ENCODE measurements at regions not wholly inside any gene's neighbourhood (a gene's known extent, or its start where the extent isn't known, plus 50 kb on each side); places are given as distances from the start of the nearest gene placed in this dataset.

DNA sequence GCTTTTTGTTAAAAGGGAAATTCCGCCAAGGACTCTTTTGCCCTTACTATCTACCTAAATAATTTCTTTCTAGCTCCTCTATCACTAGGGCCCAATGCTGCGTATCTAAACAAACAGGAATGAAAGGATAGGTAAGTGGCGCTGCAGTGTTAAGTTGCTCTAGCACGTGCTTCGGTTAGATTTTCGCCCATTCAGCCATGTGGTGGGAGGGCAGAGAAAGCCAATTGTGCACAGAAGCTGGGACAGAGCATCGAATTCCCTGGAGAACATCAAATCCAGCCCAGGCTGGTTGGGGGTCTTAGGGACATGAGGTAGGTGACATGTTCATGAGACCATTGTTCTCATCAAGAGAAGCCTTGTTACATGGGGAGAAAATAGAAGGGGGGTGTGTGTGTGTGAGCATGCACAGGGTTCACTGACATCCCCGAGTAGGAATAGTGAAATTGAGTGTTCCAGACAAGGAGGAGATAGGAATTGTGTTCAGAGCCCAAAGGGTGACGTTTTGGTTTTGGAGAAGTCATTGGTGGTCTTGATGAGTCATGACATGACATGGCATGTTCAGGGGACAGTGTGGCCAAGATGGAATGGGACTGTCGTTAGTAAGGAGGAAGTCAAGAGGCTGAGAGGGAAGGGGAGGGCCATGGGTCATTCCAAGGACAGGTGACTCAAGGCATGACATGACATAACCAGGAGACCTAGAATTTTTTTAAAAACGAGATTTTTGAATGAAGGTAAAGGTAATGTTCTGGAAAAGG, 107.1 kb downstream of the TLR5 start:
- Histone ChIP-seq H3K56ac (ENCODE audit: extremely low read depth, insufficient read depth, low read length) (no peak overlapping the region), H3K4me1 (ENCODE audit: control insufficient read depth, insufficient read depth, low read length) (no peaks in the 10 kb centered on the region), H4K91ac (ENCODE audit: insufficient read depth, low read depth, low read length) (no peak overlapping the region), H4K8ac (ENCODE audit: low read depth in 2 of 2, low read length in 2 of 2) (no peak overlapping the region), H2AK5ac (ENCODE audit: low read depth, low read length) (no peak overlapping the region), H3K27me3 (ENCODE audit: control insufficient read depth, insufficient read depth, low read length) (peaks cover 22% of the 10 kb centered on the region), H3K14ac (replicated peaks; ENCODE audit: low read depth, low read length) (no peak overlapping the region), H3K79me1 (ENCODE audit: low read depth in 1 of 2, low read length in 2 of 2) (no peaks in the 10 kb centered on the region), H2AFZ (replicated peaks; ENCODE audit: low read length, poor library complexity) (no peak overlapping the region), H3K9me1 (ENCODE audit: insufficient read depth, low read length) (no peaks in the 10 kb centered on the region), H3K27ac (ENCODE audit: insufficient read depth, low read length) (no peak overlapping the region), H2BK20ac (ENCODE audit: low read depth, low read length) (no peak overlapping the region), H4K20me1 (ENCODE audit: insufficient read depth, low read length) (no peaks in the 10 kb centered on the region), H3K36me3 (ENCODE audit: control insufficient read depth, insufficient read depth, low read length) (no peaks in the 10 kb centered on the region), H2AK9ac (replicated peaks; ENCODE audit: low read depth, low read length, poor library complexity) (no peak overlapping the region), H3K4ac (ENCODE audit: low read depth, low read length) (no peak overlapping the region), H2BK5ac (ENCODE audit: low read depth, low read length, poor library complexity, severe bottlenecking) (no peak overlapping the region), H2BK15ac (ENCODE audit: low read depth, low read length) (no peak overlapping the region), H4K5ac (ENCODE audit: low read depth, low read length) (no peak overlapping the region), H3K18ac (ENCODE audit: low read depth, low read length) (no peak overlapping the region), H2BK120ac (ENCODE audit: low read depth, low read length) (no peak overlapping the region), H3K9ac (ENCODE audit: low read depth, low read length) (no peak overlapping the region), H3K9me3 (ENCODE audit: control insufficient read depth, insufficient read depth, low read length) (no peaks in the 10 kb centered on the region), H3K4me3 (ENCODE audit: insufficient read depth, low read depth, low read length) (no peak overlapping the region), H3K4me2 (ENCODE audit: low read depth, low read length) (no peak overlapping the region), H3K23ac (ENCODE audit: low read depth, low read length) (no peak overlapping the region)
- intact Hi-C loops (cut with micrococcal nuclease) (no loop called here), in situ Hi-C loops (cut with MboI; ENCODE audit: low sequenced_read_pairs) (no loop called here), dilution Hi-C loops (cut with HindIII; ENCODE audit: low sequenced_read_pairs, unreplicated experiment) (no loop called here)
- TF ChIP-seq NFE2L2 (IDR thresholded peaks at IDR 0.05; ENCODE audit: low read depth, low read length): no peak
- no peak for TF ChIP-seq RCOR1 (IDR thresholded peaks at IDR 0.05; ENCODE audit: insufficient replicate concordance, low read length)
- TF ChIP-seq MXI1 (IDR thresholded peaks at IDR 0.05; ENCODE audit: borderline replicate concordance, low read depth, low read length): no peak
- no peak for TF ChIP-seq ELK1 (IDR thresholded peaks at IDR 0.05; ENCODE audit: borderline replicate concordance, low read depth, low read length)
- no peak for TF ChIP-seq CHD1 (IDR thresholded peaks at IDR 0.05; ENCODE audit: low read depth, low read length)
- TF ChIP-seq, protein P1, sequence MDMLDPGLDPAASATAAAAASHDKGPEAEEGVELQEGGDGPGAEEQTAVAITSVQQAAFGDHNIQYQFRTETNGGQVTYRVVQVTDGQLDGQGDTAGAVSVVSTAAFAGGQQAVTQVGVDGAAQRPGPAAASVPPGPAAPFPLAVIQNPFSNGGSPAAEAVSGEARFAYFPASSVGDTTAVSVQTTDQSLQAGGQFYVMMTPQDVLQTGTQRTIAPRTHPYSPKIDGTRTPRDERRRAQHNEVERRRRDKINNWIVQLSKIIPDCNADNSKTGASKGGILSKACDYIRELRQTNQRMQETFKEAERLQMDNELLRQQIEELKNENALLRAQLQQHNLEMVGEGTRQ (IDR thresholded peaks at IDR 0.05; ENCODE audit: low read depth, low read length): no peak
- TF ChIP-seq RAD21 (IDR thresholded peaks at IDR 0.05; ENCODE audit: low read length): no peak
- no peak for TF ChIP-seq SMC3 (IDR thresholded peaks at IDR 0.05; ENCODE audit: low read depth, low read length)
- no peak for TF ChIP-seq BHLHE40 (IDR thresholded peaks at IDR 0.05; ENCODE audit: low read depth, low read length)
- no peak for TF ChIP-seq CTCF (conservative IDR thresholded peaks at IDR 0.05; ENCODE audit: low read depth, low read length)
- TF ChIP-seq MAZ (IDR thresholded peaks at IDR 0.05; ENCODE audit: borderline replicate concordance, low read depth, low read length): no peak
- TF ChIP-seq RFX5 (IDR thresholded peaks at IDR 0.05; ENCODE audit: low read depth, low read length): no peak
- TF ChIP-seq POLR2A (IDR thresholded peaks at IDR 0.05; ENCODE audit: low read depth, low read length): no peak
- no peak for TF ChIP-seq MAFK (IDR thresholded peaks at IDR 0.05; ENCODE audit: low read depth, low read length)
- no peak for ATAC-seq (ENCODE audit: low read depth)
- POLR2A ChIA-PET (ENCODE audit: unreplicated experiment): no interaction called here
- no peak for DNase-seq
- WGBS, 2 experiments (ENCODE audit: extremely low coverage in 2 of 2, insufficient read length in 1 of 2): 61% methylated on average over 7 of the region's 11 CpGs; no CpG with 5 or more reads in 1 of the 2 experiments
- BruUV-seq (replicated peaks): no TSS peak
- CTCF ChIA-PET: no interaction called here
